ENCODE measurements at regions not wholly inside any gene's neighbourhood (a gene's known extent, or its start where the extent isn't known, plus 50 kb on each side); places are given as distances from the start of the nearest gene placed in this dataset.

DNA sequence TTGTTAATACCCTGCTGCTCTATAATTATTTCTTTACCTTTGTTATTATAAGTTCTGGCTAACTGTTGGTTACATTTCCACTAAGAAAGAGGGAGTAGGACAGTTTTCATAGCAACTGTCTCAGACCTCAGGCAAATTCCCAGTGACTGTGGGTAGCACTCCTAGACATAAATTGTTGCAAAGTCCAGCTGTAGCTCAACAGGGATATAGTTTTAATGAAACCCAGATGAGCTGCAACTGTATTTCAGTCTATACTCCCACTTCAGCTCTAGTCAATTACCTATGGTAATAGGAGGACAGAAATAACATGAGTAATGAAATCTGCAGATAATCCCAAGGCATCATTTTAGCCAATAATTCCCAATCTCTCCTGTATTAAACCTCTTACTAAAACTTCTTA, 103.0 kb upstream of the SEMA3A start:
- ATAC-seq (ENCODE audit: low read depth) (no peak), DNase-seq (ENCODE audit: low spot score) (no peak)
- Histone ChIP-seq H3K4me3 (ENCODE audit: severe bottlenecking) (no peak overlapping the region), H3K36me3 (ENCODE audit: low read depth) (no peaks in the 10 kb centered on the region), H3K27ac (ENCODE audit: poor library complexity, severe bottlenecking) (no peak overlapping the region), H3K9me3 (ENCODE audit: severe bottlenecking) (no peaks in the 10 kb centered on the region), H3K27me3 (ENCODE audit: insufficient read depth, poor library complexity, severe bottlenecking) (no peaks in the 10 kb centered on the region), H3K4me1 (ENCODE audit: insufficient read depth, poor library complexity, severe bottlenecking) (peaks cover 5% of the 10 kb centered on the region)
- TF ChIP-seq, protein P1, sequence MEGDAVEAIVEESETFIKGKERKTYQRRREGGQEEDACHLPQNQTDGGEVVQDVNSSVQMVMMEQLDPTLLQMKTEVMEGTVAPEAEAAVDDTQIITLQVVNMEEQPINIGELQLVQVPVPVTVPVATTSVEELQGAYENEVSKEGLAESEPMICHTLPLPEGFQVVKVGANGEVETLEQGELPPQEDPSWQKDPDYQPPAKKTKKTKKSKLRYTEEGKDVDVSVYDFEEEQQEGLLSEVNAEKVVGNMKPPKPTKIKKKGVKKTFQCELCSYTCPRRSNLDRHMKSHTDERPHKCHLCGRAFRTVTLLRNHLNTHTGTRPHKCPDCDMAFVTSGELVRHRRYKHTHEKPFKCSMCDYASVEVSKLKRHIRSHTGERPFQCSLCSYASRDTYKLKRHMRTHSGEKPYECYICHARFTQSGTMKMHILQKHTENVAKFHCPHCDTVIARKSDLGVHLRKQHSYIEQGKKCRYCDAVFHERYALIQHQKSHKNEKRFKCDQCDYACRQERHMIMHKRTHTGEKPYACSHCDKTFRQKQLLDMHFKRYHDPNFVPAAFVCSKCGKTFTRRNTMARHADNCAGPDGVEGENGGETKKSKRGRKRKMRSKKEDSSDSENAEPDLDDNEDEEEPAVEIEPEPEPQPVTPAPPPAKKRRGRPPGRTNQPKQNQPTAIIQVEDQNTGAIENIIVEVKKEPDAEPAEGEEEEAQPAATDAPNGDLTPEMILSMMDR (IDR thresholded peaks at IDR 0.05; ENCODE audit: poor library complexity, severe bottlenecking) = no peak

DNA sequence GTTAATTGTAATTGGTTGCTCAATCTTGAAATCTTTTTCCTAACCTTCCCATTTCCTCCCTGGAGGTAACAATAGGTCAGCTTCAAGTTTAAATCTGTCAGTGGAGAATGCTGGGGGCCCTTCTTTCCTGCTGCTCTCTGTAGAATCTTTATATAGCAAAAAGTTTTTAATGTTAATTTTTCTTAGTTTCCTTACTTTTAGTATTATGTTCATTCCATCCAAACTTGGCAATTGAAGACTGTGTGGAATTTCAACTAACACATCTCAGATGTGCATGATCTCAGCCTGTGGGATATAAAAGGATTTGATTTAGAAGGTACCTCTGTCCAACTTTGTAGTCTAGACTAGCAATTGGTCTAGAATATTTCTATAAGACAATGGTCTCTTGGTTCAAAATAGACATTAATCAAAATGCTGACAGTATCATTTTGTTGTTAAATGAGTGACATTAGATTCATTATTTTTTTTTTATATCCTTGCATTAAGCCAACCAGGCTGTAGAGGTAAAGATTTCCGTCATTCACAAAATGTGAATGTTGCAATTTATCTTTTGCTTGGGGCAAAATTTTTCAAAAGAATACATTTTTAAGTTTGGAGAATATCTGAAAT, 100.4 kb upstream of the SEMA3A start:
- Histone ChIP-seq H3K27me3 (ENCODE audit: insufficient read depth, poor library complexity, severe bottlenecking) (no peaks in the 10 kb centered on the region), H3K9me3 (ENCODE audit: severe bottlenecking) (no peaks in the 10 kb centered on the region), H3K27ac (ENCODE audit: poor library complexity, severe bottlenecking) (no peak overlapping the region), H3K4me1 (ENCODE audit: insufficient read depth, poor library complexity, severe bottlenecking) (no peaks in the 10 kb centered on the region), H3K4me3 (ENCODE audit: severe bottlenecking) (no peak overlapping the region), H3K36me3 (ENCODE audit: low read depth) (no peaks in the 10 kb centered on the region)
- DNase-seq (ENCODE audit: low spot score) (no peak), ATAC-seq (ENCODE audit: low read depth) (no peak)
- TF ChIP-seq, protein P1 (IDR thresholded peaks at IDR 0.05; ENCODE audit: poor library complexity, severe bottlenecking) = no peak

DNA sequence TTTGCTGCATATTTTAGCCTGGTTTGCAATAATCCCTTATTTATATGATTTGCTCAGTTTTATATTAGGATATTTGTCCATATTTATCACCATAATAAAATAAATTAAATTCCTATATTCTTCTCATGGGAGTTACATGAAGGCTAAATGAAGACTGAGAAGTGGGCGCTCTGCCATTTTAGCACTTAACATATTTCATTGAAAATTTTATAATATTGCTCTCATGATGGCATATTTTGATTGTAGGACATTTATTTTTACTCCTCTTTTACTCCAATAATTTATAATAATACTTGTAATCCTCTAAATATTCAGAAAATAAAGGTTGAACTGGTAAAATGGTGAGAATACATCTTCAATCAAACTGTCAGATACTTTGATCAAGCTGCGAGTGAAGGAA, 99.8 kb upstream of the SEMA3A start:
- Histone ChIP-seq H3K4me1 (ENCODE audit: insufficient read depth, poor library complexity, severe bottlenecking) (no peaks in the 10 kb centered on the region), H3K4me3 (ENCODE audit: severe bottlenecking) (no peak overlapping the region), H3K27me3 (ENCODE audit: insufficient read depth, poor library complexity, severe bottlenecking) (no peaks in the 10 kb centered on the region), H3K9me3 (ENCODE audit: severe bottlenecking) (no peaks in the 10 kb centered on the region), H3K27ac (ENCODE audit: poor library complexity, severe bottlenecking) (no peak overlapping the region), H3K36me3 (ENCODE audit: low read depth) (no peaks in the 10 kb centered on the region)
- TF ChIP-seq, protein P1 (IDR thresholded peaks at IDR 0.05; ENCODE audit: poor library complexity, severe bottlenecking) = no peak
- ATAC-seq (ENCODE audit: low read depth) (no peak), DNase-seq (ENCODE audit: low spot score) (no peak)

DNA sequence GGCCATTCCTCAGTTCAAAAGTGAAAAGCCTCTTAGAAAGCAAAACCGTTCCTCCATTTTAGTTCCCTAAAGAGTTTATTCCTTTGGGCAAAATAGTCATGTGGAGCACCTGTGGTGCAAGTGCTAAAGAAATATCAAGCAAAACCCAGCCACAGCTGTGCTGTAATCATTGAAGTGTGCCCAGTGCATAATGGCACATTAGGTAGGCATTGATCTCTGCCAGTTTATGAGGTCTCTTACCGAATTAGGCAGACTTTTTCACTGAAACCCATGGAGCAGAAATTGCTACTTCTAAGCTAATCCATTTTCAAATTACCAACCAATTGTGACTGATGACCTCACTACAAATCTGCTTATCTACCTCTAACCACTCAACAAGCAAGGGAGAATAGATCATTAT, 97.2 kb upstream of the SEMA3A start:
- Histone ChIP-seq H3K4me3 (ENCODE audit: severe bottlenecking) (no peak overlapping the region), H3K9me3 (ENCODE audit: severe bottlenecking) (no peaks in the 10 kb centered on the region), H3K36me3 (ENCODE audit: low read depth) (0 out of 2 replicates have a peak, but pooled peaks cover 2% of the 10 kb centered on the region), H3K27me3 (ENCODE audit: insufficient read depth, poor library complexity, severe bottlenecking) (no peaks in the 10 kb centered on the region), H3K27ac (ENCODE audit: poor library complexity, severe bottlenecking) (no peak overlapping the region), H3K4me1 (ENCODE audit: insufficient read depth, poor library complexity, severe bottlenecking) (no peaks in the 10 kb centered on the region)
- TF ChIP-seq, protein P1 (IDR thresholded peaks at IDR 0.05; ENCODE audit: poor library complexity, severe bottlenecking) = no peak
- ATAC-seq (ENCODE audit: low read depth) = no peak
- DNase-seq (ENCODE audit: low spot score) = no peak

DNA sequence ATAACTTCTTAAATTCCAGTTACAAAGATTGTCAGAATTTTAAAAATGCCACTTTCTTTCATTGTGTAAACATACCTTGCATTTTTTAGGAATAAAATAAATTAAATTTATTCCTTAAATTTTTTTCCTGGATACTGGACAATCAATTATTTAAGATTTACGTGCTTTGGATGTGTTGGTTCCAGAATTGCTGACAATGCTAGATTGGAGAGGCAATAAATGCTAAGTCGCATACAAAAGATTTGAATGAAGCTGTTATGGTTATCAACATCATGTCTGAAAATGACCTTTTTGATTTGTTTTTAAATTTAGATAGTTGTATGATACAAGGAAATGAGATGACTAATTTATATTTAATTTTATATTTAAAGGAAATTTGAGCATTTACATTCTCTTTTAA, 89.2 kb upstream of the SEMA3A start:
- Histone ChIP-seq H3K36me3 (ENCODE audit: low read depth) (0 out of 2 replicates have a peak, but pooled peaks cover 4% of the 10 kb centered on the region), H3K27me3 (ENCODE audit: insufficient read depth, poor library complexity, severe bottlenecking) (no peaks in the 10 kb centered on the region), H3K4me1 (ENCODE audit: insufficient read depth, poor library complexity, severe bottlenecking) (no peaks in the 10 kb centered on the region), H3K4me3 (ENCODE audit: severe bottlenecking) (no peak overlapping the region), H3K27ac (ENCODE audit: poor library complexity, severe bottlenecking) (no peak overlapping the region), H3K9me3 (ENCODE audit: severe bottlenecking) (no peaks in the 10 kb centered on the region)
- DNase-seq (ENCODE audit: low spot score) (no peak), ATAC-seq (ENCODE audit: low read depth) (no peak)
- TF ChIP-seq, protein P1 (IDR thresholded peaks at IDR 0.05; ENCODE audit: poor library complexity, severe bottlenecking) = no peak

All from RWPE2 (cell line).